ENCODE measurements at regions not wholly inside any gene's neighbourhood (a gene's known extent, or its start where the extent isn't known, plus 50 kb on each side); places are given as distances from the start of the nearest gene placed in this dataset.

- TF ChIP-seq, protein P1, sequence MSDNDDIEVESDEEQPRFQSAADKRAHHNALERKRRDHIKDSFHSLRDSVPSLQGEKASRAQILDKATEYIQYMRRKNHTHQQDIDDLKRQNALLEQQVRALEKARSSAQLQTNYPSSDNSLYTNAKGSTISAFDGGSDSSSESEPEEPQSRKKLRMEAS (IDR thresholded peaks at IDR 0.05; ENCODE audit: insufficient read depth, insufficient read length) = no peak
- TF ChIP-seq, protein P2, sequence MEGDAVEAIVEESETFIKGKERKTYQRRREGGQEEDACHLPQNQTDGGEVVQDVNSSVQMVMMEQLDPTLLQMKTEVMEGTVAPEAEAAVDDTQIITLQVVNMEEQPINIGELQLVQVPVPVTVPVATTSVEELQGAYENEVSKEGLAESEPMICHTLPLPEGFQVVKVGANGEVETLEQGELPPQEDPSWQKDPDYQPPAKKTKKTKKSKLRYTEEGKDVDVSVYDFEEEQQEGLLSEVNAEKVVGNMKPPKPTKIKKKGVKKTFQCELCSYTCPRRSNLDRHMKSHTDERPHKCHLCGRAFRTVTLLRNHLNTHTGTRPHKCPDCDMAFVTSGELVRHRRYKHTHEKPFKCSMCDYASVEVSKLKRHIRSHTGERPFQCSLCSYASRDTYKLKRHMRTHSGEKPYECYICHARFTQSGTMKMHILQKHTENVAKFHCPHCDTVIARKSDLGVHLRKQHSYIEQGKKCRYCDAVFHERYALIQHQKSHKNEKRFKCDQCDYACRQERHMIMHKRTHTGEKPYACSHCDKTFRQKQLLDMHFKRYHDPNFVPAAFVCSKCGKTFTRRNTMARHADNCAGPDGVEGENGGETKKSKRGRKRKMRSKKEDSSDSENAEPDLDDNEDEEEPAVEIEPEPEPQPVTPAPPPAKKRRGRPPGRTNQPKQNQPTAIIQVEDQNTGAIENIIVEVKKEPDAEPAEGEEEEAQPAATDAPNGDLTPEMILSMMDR (IDR thresholded peaks at IDR 0.05; ENCODE audit: extremely low read depth in 1 of 2, insufficient read depth in 1 of 2, low read depth in 1 of 2, low read length in 2 of 2) = no peak
- no peak for TF ChIP-seq POLR2A (IDR thresholded peaks at IDR 0.05; ENCODE audit: low read depth, low read length)
These were observed 189.3 kb upstream of the COX10 start for GRCh38 chr17:13879961-13880466.

Measured in endothelial cell of umbilical vein (primary cell).